OCI-LY1 (cell line): ENCODE measurements at regions not wholly inside any gene's neighbourhood (a gene's known extent, or its start where the extent isn't known, plus 50 kb on each side); places are given as distances from the start of the nearest gene placed in this dataset.

Experiments used
- H2AFZ ChIP-seq: fragments of 200-600 bp; sonication (generic), shearing (Covaris generic); 2 replicates; pipeline ENCODE4 v1.6.0; 2014; ENCODE audit warnings: antibody characterized with exemption, mild to moderate bottlenecking, low read length
- H3F3A ChIP-seq: fragments of 200-600 bp; sonication (generic), shearing (Covaris generic); 2 replicates; pipeline ENCODE4 v1.6.0; 2014; ENCODE audit warnings: mild to moderate bottlenecking, antibody characterized with exemption, low read length, moderate library complexity; ENCODE audit not compliant: insufficient read depth
- H3K27ac ChIP-seq: fragments of 200-600 bp; sonication (generic); 2 replicates; pipeline ENCODE4 v1.5.1; 2014; ENCODE audit warnings: low read length, mixed run types, mild to moderate bottlenecking, low read depth; ENCODE audit not compliant: poor library complexity, severe bottlenecking
- H3K27me3 ChIP-seq: fragments of 200-600 bp; sonication (generic); 2 replicates; pipeline ENCODE4 v1.6.0; 2014; ENCODE audit warnings: antibody characterized with exemption, mild to moderate bottlenecking, low read length, moderate library complexity; ENCODE audit not compliant: insufficient read depth
- H3K36me3 ChIP-seq: fragments of 200-600 bp; sonication (generic); 2 replicates; pipeline ENCODE4 v1.6.1; 2014; ENCODE audit warnings: mild to moderate bottlenecking, antibody characterized with exemption, low read length, moderate library complexity, mixed read lengths; ENCODE audit not compliant: insufficient read depth
- H3K4me1 ChIP-seq: fragments of 200-600 bp; sonication (generic); 2 replicates; pipeline ENCODE4 v1.5.1; 2014; ENCODE audit warnings: mild to moderate bottlenecking, low read length, moderate library complexity; ENCODE audit not compliant: insufficient read depth, severe bottlenecking
- H3K4me2 ChIP-seq: fragments of 200-600 bp; sonication (generic), shearing (Covaris generic); 2 replicates; pipeline ENCODE4 v1.6.1; 2014; ENCODE audit warnings: low read length
- H3K4me3 ChIP-seq: fragments of 200-600 bp; sonication (generic); 2 replicates; pipeline ENCODE4 v1.5.1; 2014; ENCODE audit warnings: low read length, low read depth, mild to moderate bottlenecking, mixed read lengths; ENCODE audit not compliant: poor library complexity, severe bottlenecking
- H3K79me2 ChIP-seq: fragments of 200-600 bp; shearing (Covaris generic); 2 replicates; pipeline ENCODE4 v1.6.1; 2016; ENCODE audit warnings: mixed run types, low read length, mixed read lengths; ENCODE audit not compliant: insufficient read depth
- H3K9ac ChIP-seq: fragments of 200-600 bp; sonication (generic), shearing (Covaris generic); 2 replicates; pipeline ENCODE4 v1.6.1; 2014; ENCODE audit warnings: mild to moderate bottlenecking, low read length, mixed read lengths
- H3K9me2 ChIP-seq: fragments of 200-600 bp; sonication (generic), shearing (Covaris generic); 2 replicates; pipeline ENCODE4 v1.6.1; 2014; ENCODE audit warnings: low read depth, mild to moderate bottlenecking, low read length, mixed read lengths
- H3K9me3 ChIP-seq: fragments of 200-600 bp; shearing (Covaris generic); 2 replicates; pipeline ENCODE4 v1.6.1; 2014; ENCODE audit warnings: low read length, mixed read lengths
- H4K20me1 ChIP-seq: fragments of 200-600 bp; sonication (generic), shearing (Covaris generic); 2 replicates; pipeline ENCODE4 v1.6.0; 2016; ENCODE audit warnings: mild to moderate bottlenecking, low read length; ENCODE audit not compliant: insufficient read depth
- EZH2 ChIP-seq: fragments of 200-600 bp; sonication (generic), shearing (Covaris generic); IDR thresholded peaks from 2 replicates; pipeline ENCODE4 v1.8.0; 2017; ENCODE audit warnings: borderline replicate concordance, mixed run types, mild to moderate bottlenecking, antibody characterized with exemption, low read length, moderate library complexity, mixed read lengths
- TF ChIP-seq, protein P1 (sequence below): fragments of 200-600 bp; sonication (generic), shearing (Covaris generic); IDR thresholded peaks from 2 replicates; pipeline ENCODE4 v1.5.1; 2017; ENCODE audit warnings: mild to moderate bottlenecking, antibody characterized with exemption, low read length, moderate library complexity, mixed read lengths

- no peaks in the 10 kb centered on the region for H3F3A ChIP-seq
- no peaks in the 10 kb centered on the region for H3K79me2 ChIP-seq
- no peak overlapping the region for H3K9ac ChIP-seq
- no peaks in the 10 kb centered on the region for H3K27me3 ChIP-seq
- H3K27ac ChIP-seq, result no peak overlapping the region
- no peak overlapping the region for H3K4me3 ChIP-seq
- no peaks in the 10 kb centered on the region for H3K4me1 ChIP-seq
- H3K9me2 ChIP-seq, result no peaks in the 10 kb centered on the region
- no peaks in the 10 kb centered on the region for H4K20me1 ChIP-seq
- H2AFZ ChIP-seq, result no peak overlapping the region
- no peak for TF ChIP-seq EZH2
- TF ChIP-seq, protein P1, sequence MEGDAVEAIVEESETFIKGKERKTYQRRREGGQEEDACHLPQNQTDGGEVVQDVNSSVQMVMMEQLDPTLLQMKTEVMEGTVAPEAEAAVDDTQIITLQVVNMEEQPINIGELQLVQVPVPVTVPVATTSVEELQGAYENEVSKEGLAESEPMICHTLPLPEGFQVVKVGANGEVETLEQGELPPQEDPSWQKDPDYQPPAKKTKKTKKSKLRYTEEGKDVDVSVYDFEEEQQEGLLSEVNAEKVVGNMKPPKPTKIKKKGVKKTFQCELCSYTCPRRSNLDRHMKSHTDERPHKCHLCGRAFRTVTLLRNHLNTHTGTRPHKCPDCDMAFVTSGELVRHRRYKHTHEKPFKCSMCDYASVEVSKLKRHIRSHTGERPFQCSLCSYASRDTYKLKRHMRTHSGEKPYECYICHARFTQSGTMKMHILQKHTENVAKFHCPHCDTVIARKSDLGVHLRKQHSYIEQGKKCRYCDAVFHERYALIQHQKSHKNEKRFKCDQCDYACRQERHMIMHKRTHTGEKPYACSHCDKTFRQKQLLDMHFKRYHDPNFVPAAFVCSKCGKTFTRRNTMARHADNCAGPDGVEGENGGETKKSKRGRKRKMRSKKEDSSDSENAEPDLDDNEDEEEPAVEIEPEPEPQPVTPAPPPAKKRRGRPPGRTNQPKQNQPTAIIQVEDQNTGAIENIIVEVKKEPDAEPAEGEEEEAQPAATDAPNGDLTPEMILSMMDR, result no peak
- no peak overlapping the region for H3K4me2 ChIP-seq
- H3K9me3 ChIP-seq, result no peaks in the 10 kb centered on the region
- no peaks in the 10 kb centered on the region for H3K36me3 ChIP-seq
These were observed 604.1 kb downstream of the TAF11L14 start for GRCh38 chr5:18238321-18238720.

DNA sequence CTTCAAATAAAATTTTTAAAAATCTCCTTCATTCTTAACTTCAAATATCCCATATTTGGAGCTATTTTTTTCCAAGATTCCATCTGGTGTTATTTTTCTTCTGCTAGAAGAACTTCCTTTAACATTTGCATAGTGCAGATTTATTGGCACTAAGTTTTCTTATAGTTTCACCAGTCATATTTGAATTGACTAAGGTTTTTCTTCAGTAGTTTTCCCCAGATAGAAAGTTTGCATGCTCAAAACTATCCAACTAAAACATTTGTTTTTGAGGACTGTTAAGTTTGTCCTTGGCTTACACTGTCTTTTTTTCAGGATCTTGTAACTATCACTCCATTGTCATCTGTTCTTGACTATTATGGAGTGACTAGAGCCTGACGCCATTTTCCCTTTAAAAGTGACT, 606.7 kb downstream of the TAF11L14 start:
- Histone ChIP-seq H3K27ac (no peak overlapping the region), H3K9ac (no peak overlapping the region), H3F3A (no peaks in the 10 kb centered on the region), H4K20me1 (no peaks in the 10 kb centered on the region), H3K79me2 (no peaks in the 10 kb centered on the region), H2AFZ (no peak overlapping the region), H3K4me2 (no peak overlapping the region), H3K9me2 (no peaks in the 10 kb centered on the region), H3K36me3 (no peaks in the 10 kb centered on the region), H3K4me3 (no peak overlapping the region), H3K27me3 (no peaks in the 10 kb centered on the region), H3K4me1 (no peaks in the 10 kb centered on the region), H3K9me3 (no peaks in the 10 kb centered on the region)
- TF ChIP-seq, protein P1, result no peak
- TF ChIP-seq EZH2, result no peak

DNA sequence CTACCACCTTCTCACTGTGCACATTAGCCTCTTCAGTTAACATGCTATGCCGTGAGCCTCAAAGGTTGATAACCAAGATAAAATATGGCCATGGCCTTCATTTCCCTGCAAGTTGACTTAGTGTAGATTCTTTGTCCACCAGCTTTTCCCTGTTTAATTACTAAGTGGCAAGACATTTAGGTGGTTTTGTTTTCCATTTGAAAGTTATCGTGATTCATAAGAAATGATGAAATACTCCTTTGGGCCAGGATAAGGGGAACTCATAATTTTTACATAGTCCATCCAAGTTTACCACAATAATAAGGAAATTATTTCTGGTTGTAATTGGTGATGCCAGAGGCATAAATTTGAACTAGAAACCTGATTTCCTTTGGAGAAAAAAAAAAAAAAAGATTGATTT, 609.6 kb downstream of the TAF11L14 start:
- TF ChIP-seq, protein P1, result no peak
- TF ChIP-seq EZH2, result no peak
- Histone ChIP-seq H3K9me2 (no peaks in the 10 kb centered on the region), H4K20me1 (no peaks in the 10 kb centered on the region), H3K79me2 (no peaks in the 10 kb centered on the region), H3F3A (no peaks in the 10 kb centered on the region), H3K4me3 (no peak overlapping the region), H2AFZ (no peak overlapping the region), H3K27ac (no peak overlapping the region), H3K9me3 (no peaks in the 10 kb centered on the region), H3K27me3 (no peaks in the 10 kb centered on the region), H3K9ac (no peak overlapping the region), H3K4me1 (no peaks in the 10 kb centered on the region), H3K4me2 (no peak overlapping the region), H3K36me3 (no peaks in the 10 kb centered on the region)
